B cell (primary cell): ENCODE measurements at regions not wholly inside any gene's neighbourhood (a gene's known extent, or its start where the extent isn't known, plus 50 kb on each side); places are given as distances from the start of the nearest gene placed in this dataset.

Experiments
- ATAC-seq: fragments of 200-7000 bp; cut with Tn5 transposase; one replicate; pipeline ENCODE4 v1.10.0; 2021; ENCODE audit warnings: low read depth, mild to moderate bottlenecking, moderate number of reproducible peaks, moderate library complexity
- CTCF ChIA-PET: fragments of 350-600 bp; sonication (Branson Sonifier 250); formaldehyde crosslinking; loops from one replicate; lab custom pipeline; 2021; ENCODE audit warnings: antibody characterized with exemption, inconsistent platforms; lab: Charles Lee
- POLR2A ChIA-PET: fragments of 350-600 bp; sonication (Branson Sonifier 250); formaldehyde crosslinking; loops from one replicate; lab custom pipeline; 2021; ENCODE audit warnings: antibody characterized with exemption; lab: Charles Lee
- DNase-seq: peaks from one replicate; pipeline ENCODE4 v3.0.0; 2013
- H2AFZ ChIP-seq: 2 replicates; pipeline ENCODE4 v1.6.1; 2012; ENCODE audit warnings: mild to moderate bottlenecking, low read depth, low read length; ENCODE audit not compliant: insufficient read depth, poor library complexity, severe bottlenecking
- H3K27ac ChIP-seq, 2 donors: 1 replicate in 1 of 2; 2 replicates in 1 of 2; pipeline ENCODE4 v1.5.1; 2012 to 2013; ENCODE audit warnings: low read length in 2 of 2, mild to moderate bottlenecking in 2 of 2, moderate library complexity in 1 of 2
- H3K27me3 ChIP-seq, 4 experiments: fragments of 200-600 bp in 1 of 4; sonication (generic) in 1 of 4; replicated peaks in 1 of 4; 1 replicate in 2 of 4; 2 replicates in 2 of 4; pipeline versions ENCODE4 v1.6.1 to v1.7.0; 2013 to 2016; ENCODE audit warnings: low read length in 3 of 4, mild to moderate bottlenecking in 2 of 4, mixed read lengths in 1 of 4, moderate library complexity in 1 of 4; ENCODE audit not compliant: insufficient read depth in 4 of 4, control insufficient read depth in 3 of 4; ENCODE audit errors: control extremely low read depth in 1 of 4
- H3K36me3 ChIP-seq, 2 experiments: replicated peaks in 1 of 2; 1 replicate in 1 of 2; 2 replicates in 1 of 2; pipeline versions ENCODE4 v1.6.1 to v1.7.1; 2013; ENCODE audit warnings: low read length in 1 of 2; ENCODE audit not compliant: insufficient read depth in 2 of 2, control insufficient read depth in 1 of 2; ENCODE audit errors: control extremely low read depth in 1 of 2, extremely low read depth in 1 of 2
- H3K4me1 ChIP-seq, 2 donors: fragments of 200-600 bp in 1 of 2; sonication (generic) in 1 of 2; 1 replicate in 1 of 2; 2 replicates in 1 of 2; pipeline versions ENCODE4 v1.5.1 to v1.6.1; 2013 to 2017; ENCODE audit warnings: low read length in 2 of 2; ENCODE audit not compliant: control insufficient read depth in 2 of 2, insufficient read depth in 2 of 2
- H3K4me2 ChIP-seq: replicated peaks from 2 replicates; pipeline ENCODE3; 2012; ENCODE audit warnings: mild to moderate bottlenecking, low read depth, low read length; ENCODE audit not compliant: poor library complexity, severe bottlenecking
- H3K4me3 ChIP-seq, 5 experiments: fragments of 200-600 bp in 1 of 5; sonication (generic) in 1 of 5; 1 replicate in 3 of 5; 2 replicates in 2 of 5; pipeline versions ENCODE4 v1.5.1 to v1.7.0; 2011 to 2016; ENCODE audit warnings: low read length in 4 of 5, mild to moderate bottlenecking in 4 of 5, low read depth in 2 of 5, control low read depth in 1 of 5, moderate library complexity in 1 of 5; ENCODE audit not compliant: insufficient read depth in 1 of 5; ENCODE audit errors: control extremely low read depth in 1 of 5, extremely low read depth in 1 of 5
- H3K79me2 ChIP-seq: fragments of 200-600 bp; sonication (generic); one replicate; pipeline ENCODE4 v1.6.0; 2016; ENCODE audit warnings: low read length; ENCODE audit not compliant: control insufficient read depth, insufficient read depth
- H3K9ac ChIP-seq: fragments of 200-600 bp; sonication (generic); 2 replicates; pipeline ENCODE4 v1.6.1; 2017; ENCODE audit warnings: mild to moderate bottlenecking, low read length, moderate library complexity
- H3K9me3 ChIP-seq, 3 donors: one replicate each; pipeline versions ENCODE4 v1.6.1 to v1.7.1; 2013; ENCODE audit warnings: low read length in 2 of 3; ENCODE audit not compliant: control insufficient read depth in 2 of 3, insufficient read depth in 1 of 3; ENCODE audit errors: control extremely low read depth in 1 of 3
- H4K20me1 ChIP-seq: 2 replicates; pipeline ENCODE4 v1.6.0; 2012; ENCODE audit warnings: mild to moderate bottlenecking, low read length; ENCODE audit not compliant: insufficient read depth, control insufficient read depth, poor library complexity, severe bottlenecking
- H3K27ac Mint-ChIP-seq: one replicate; pipeline ENCODE4 v1.8.0; 2021; ENCODE audit warnings: mixed read lengths
- H3K27me3 Mint-ChIP-seq: one replicate; pipeline ENCODE4 v1.8.0; 2021; ENCODE audit warnings: mixed read lengths
- H3K4me1 Mint-ChIP-seq: one replicate; pipeline ENCODE4 v1.8.0; 2021; ENCODE audit warnings: mixed read lengths
- H3K4me3 Mint-ChIP-seq: one replicate; pipeline ENCODE4 v1.8.0; 2021; ENCODE audit warnings: mixed read lengths
- H3K9me3 Mint-ChIP-seq: one replicate; pipeline ENCODE4 v1.8.0; 2022; ENCODE audit warnings: mixed read lengths; ENCODE audit not compliant: insufficient read depth
- EZH2 ChIP-seq: IDR thresholded peaks from 2 replicates; pipeline ENCODE4 v1.6.1; 2012; ENCODE audit warnings: borderline replicate concordance, low read depth, mild to moderate bottlenecking, moderate library complexity, low read length; ENCODE audit not compliant: insufficient read depth, poor library complexity, severe bottlenecking
- WGBS: methylation state at CpG from one replicate; pipeline ENCODE4 v1.1.5; 2013; ENCODE audit warnings: missing lambda C conversion rate; ENCODE audit not compliant: insufficient coverage; 5-methylcytosine and 5-hydroxymethylcytosine counted together
- intact Hi-C: fragments of 100-400 bp; cut with micrococcal nuclease; formaldehyde crosslinking; loops from one replicate; pipeline ENCODE4 v1.10.0; 2022
- TF ChIP-seq, protein P1 (sequence below): fragments of 200-600 bp; IDR thresholded peaks from one replicate; pipeline ENCODE4 v1.8.0; 2022; ENCODE audit warnings: antibody characterized with exemption, mild to moderate bottlenecking

DNA sequence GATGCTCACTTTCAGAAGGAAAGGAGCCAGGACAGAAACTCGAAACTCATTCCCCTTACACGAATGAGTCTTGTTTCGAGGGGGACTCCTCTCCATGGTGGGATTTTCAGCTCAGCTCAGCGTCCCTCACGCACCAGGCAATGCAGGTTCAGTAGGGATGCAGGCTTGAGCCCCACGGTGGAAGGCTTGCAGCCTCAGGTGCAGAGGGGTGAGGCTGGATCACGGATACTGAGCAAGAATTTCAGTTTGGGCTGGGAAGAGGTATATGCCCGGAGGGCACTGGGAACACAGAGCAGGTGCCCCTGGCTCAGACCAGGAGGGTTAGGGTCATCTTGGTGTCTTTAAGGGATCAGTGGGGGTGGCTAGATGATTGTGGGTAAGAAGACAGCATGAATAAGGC lies 344.9 kb upstream of the TNRC6C start:
- Histone ChIP-seq H3K9ac (no peak overlapping the region), H3K9me3 (peaks cover 0 to 11% (median 0%) of the 10 kb centered on the region in 3 donors), H4K20me1 (no peaks in the 10 kb centered on the region), H3K4me1 (peaks cover 15 to 22% of the 10 kb centered on the region in 2 donors), H3K4me3 (no peak overlapping the region), H2AFZ (no peak overlapping the region), H3K27me3 (no peaks in the 10 kb centered on the region), H3K79me2 (no peaks in the 10 kb centered on the region), H3K27ac (no peak overlapping the region), H3K36me3 (no peaks in the 10 kb centered on the region), H3K4me2 (no peak overlapping the region)
- ChIA-PET CTCF (no interaction called here), POLR2A (no interaction called here)
- Mint-ChIP-seq H3K9me3 (no peaks in the 10 kb centered on the region), H3K4me1 (peaks cover 31% of the 10 kb centered on the region), H3K4me3 (no peak overlapping the region), H3K27ac (no peak overlapping the region), H3K27me3 (peaks cover 29% of the 10 kb centered on the region)
- intact Hi-C loops, result no loop called here
- DNase-seq (no peak), ATAC-seq (no peak)
- WGBS, result 88% methylated on average over 8 of the region's 8 CpGs
- TF ChIP-seq, protein P1, sequence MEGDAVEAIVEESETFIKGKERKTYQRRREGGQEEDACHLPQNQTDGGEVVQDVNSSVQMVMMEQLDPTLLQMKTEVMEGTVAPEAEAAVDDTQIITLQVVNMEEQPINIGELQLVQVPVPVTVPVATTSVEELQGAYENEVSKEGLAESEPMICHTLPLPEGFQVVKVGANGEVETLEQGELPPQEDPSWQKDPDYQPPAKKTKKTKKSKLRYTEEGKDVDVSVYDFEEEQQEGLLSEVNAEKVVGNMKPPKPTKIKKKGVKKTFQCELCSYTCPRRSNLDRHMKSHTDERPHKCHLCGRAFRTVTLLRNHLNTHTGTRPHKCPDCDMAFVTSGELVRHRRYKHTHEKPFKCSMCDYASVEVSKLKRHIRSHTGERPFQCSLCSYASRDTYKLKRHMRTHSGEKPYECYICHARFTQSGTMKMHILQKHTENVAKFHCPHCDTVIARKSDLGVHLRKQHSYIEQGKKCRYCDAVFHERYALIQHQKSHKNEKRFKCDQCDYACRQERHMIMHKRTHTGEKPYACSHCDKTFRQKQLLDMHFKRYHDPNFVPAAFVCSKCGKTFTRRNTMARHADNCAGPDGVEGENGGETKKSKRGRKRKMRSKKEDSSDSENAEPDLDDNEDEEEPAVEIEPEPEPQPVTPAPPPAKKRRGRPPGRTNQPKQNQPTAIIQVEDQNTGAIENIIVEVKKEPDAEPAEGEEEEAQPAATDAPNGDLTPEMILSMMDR, result no peak
- TF ChIP-seq EZH2, result no peak

DNA sequence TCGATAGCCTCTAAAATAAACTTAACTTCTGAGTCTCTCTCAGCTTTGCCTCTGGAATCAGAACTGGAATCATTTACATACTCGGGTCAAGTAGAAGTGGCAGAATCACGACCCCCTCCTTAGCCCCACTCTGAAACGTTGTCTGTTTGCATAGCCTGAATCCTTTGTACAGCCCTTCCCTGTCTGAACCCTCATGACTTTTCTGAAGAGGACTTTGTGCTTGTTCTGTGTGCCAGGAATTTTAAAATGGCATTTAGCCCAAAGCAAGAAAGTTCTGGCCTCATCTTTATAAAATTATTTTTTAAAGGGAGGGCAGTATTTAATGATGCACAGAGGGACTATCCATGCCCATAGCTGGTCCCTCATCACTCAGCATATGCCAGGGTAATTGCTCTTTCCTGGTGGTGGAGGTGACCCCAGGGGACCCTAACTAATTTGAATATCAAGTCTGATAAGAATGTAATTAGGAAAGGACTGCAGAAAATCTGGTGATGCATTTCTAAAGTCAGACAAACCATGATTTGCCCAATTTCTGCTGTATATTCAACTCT lies 342.7 kb upstream of the TNRC6C start:
- Histone ChIP-seq H3K4me3 (no peak overlapping the region), H3K9me3 (peaks cover 0 to 5% (median 0%) of the 10 kb centered on the region in 3 donors), H3K27me3 (peaks cover 0 to 2% (median 0%) of the 10 kb centered on the region in 4 experiments), H3K27ac (no peak overlapping the region), H3K4me2 (no peak overlapping the region), H3K79me2 (no peaks in the 10 kb centered on the region), H3K36me3 (no peaks in the 10 kb centered on the region), H2AFZ (no peak overlapping the region), H3K9ac (no peak overlapping the region), H4K20me1 (no peaks in the 10 kb centered on the region), H3K4me1 (peaks cover 7 to 10% of the 10 kb centered on the region in 2 donors)
- DNase-seq (no peak), ATAC-seq (no peak)
- Mint-ChIP-seq H3K27me3 (peaks cover 35% of the 10 kb centered on the region), H3K4me3 (no peak overlapping the region), H3K27ac (no peak overlapping the region), H3K9me3 (no peaks in the 10 kb centered on the region), H3K4me1 (peaks cover 13% of the 10 kb centered on the region)
- ChIA-PET POLR2A (no interaction called here), CTCF (no interaction called here)
- TF ChIP-seq EZH2, result no peak
- TF ChIP-seq, protein P1, result no peak
- intact Hi-C loops, result no loop called here
- WGBS, result 100% methylated on average over 2 of the region's 4 CpGs
